Ascending aorta (tissue), 2 donors: ENCODE measurements at regions not wholly inside any gene's neighbourhood (a gene's known extent, or its start where the extent isn't known, plus 50 kb on each side); places are given as distances from the start of the nearest gene placed in this dataset.
"Not testable (repeated sequence)": the region's sequence is repeated elsewhere in the genome, so short reads cannot be mapped to it uniquely, and the experiment has no call there.

Experiments
- DNase-seq, 2 donors: peaks; one replicate each; pipeline ENCODE4 v3.0.0-alpha.2; 2019; ENCODE audit warnings: low spot score in 2 of 2
- H3K27ac ChIP-seq, 2 donors: fragments of 200-600 bp; sonication (generic); one replicate each; pipeline ENCODE4 v1.5.1; 2016 to 2017; ENCODE audit warnings: mild to moderate bottlenecking in 1 of 2
- H3K27me3 ChIP-seq: fragments of 200-600 bp; sonication (generic); one replicate; pipeline ENCODE4 v1.5.1; 2017
- H3K36me3 ChIP-seq, 2 donors: fragments of 200-600 bp; sonication (generic); one replicate each; pipeline ENCODE4 v1.5.1; 2016
- H3K4me1 ChIP-seq, 2 donors: fragments of 200-600 bp; sonication (generic); one replicate each; pipeline ENCODE4 v1.5.1; 2016 to 2017; ENCODE audit warnings: mild to moderate bottlenecking in 1 of 2
- H3K4me3 ChIP-seq, 2 donors: fragments of 200-600 bp; sonication (generic); one replicate each; pipeline ENCODE4 v1.5.1; 2016 to 2017; ENCODE audit warnings: mild to moderate bottlenecking in 1 of 2
- H3K9me3 ChIP-seq, 2 donors: fragments of 200-600 bp; sonication (generic); one replicate each; pipeline ENCODE4 v1.5.1; 2016
- intact Hi-C: fragments of 100-400 bp; cut with DNase I; formaldehyde crosslinking; loops from one replicate; pipeline ENCODE4 v1.15.1; 2023
- TF ChIP-seq, protein P1 (sequence below), 3 experiments: fragments of 200-600 bp in 2 of 3; fragments of 450-650 bp in 1 of 3; sonication (generic) in 2 of 3; IDR thresholded peaks; one replicate each; pipeline ENCODE4 v1.5.1; 2016 to 2019; ENCODE audit warnings: antibody characterized with exemption in 3 of 3, mild to moderate bottlenecking in 1 of 3, moderate library complexity in 1 of 3

GRCh38 chrX:129092757-129093156 lies 430.5 kb downstream of the SMARCA1 start:
- intact Hi-C loops, result no loop called here
- H3K36me3 ChIP-seq, result no peaks in the 10 kb centered on the region
- no peaks in the 10 kb centered on the region for H3K27me3 ChIP-seq
- H3K27ac ChIP-seq, result no peak overlapping the region
- TF ChIP-seq, protein P1, sequence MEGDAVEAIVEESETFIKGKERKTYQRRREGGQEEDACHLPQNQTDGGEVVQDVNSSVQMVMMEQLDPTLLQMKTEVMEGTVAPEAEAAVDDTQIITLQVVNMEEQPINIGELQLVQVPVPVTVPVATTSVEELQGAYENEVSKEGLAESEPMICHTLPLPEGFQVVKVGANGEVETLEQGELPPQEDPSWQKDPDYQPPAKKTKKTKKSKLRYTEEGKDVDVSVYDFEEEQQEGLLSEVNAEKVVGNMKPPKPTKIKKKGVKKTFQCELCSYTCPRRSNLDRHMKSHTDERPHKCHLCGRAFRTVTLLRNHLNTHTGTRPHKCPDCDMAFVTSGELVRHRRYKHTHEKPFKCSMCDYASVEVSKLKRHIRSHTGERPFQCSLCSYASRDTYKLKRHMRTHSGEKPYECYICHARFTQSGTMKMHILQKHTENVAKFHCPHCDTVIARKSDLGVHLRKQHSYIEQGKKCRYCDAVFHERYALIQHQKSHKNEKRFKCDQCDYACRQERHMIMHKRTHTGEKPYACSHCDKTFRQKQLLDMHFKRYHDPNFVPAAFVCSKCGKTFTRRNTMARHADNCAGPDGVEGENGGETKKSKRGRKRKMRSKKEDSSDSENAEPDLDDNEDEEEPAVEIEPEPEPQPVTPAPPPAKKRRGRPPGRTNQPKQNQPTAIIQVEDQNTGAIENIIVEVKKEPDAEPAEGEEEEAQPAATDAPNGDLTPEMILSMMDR (IDR thresholded peaks at IDR 0.05), result no peak
- H3K4me1 ChIP-seq, result no peaks in the 10 kb centered on the region
- no peak overlapping the region for H3K4me3 ChIP-seq
- DNase-seq, result no peak
- no peaks in the 10 kb centered on the region for H3K9me3 ChIP-seq

- H3K9me3 ChIP-seq, result no peaks in the 10 kb centered on the region
- H3K36me3 ChIP-seq, result no peaks in the 10 kb centered on the region
- no peak overlapping the region for H3K4me3 ChIP-seq
- H3K4me1 ChIP-seq, result no peaks in the 10 kb centered on the region
- intact Hi-C loops, result no loop called here
- TF ChIP-seq, protein P1 (IDR thresholded peaks at IDR 0.05), result no peak
- no peaks in the 10 kb centered on the region for H3K27me3 ChIP-seq
- no peak overlapping the region for H3K27ac ChIP-seq
- DNase-seq, result no peak
Observed at GRCh38 chrX:129092242-129092641, 431.0 kb downstream of the SMARCA1 start.

DNA sequence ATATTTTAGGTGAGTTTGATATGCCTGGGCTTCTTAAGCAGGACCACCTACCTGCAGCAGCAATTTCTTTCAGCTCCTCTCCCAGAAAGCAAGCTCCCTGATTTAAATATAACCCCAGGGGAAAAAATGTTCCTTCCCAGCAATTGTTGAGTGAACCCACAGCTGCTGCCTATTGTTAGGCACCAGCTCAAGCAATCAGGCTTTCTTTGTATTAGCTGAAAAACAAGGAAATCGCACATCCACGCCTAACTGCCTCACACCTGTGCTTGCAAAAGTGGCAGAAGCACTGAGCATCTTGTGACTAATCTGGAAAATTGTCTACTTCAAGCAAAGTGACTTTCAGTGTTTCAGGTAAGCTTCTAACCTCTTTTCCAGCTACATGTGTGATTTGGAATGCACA lies 432.2 kb downstream of the SMARCA1 start:
- no peak overlapping the region for H3K27ac ChIP-seq
- no peak overlapping the region for H3K4me3 ChIP-seq
- no peaks in the 10 kb centered on the region for H3K4me1 ChIP-seq
- TF ChIP-seq, protein P1 (IDR thresholded peaks at IDR 0.05), result no peak
- no peak for DNase-seq
- H3K27me3 ChIP-seq, result no peaks in the 10 kb centered on the region
- intact Hi-C loops, result no loop called here
- no peaks in the 10 kb centered on the region for H3K36me3 ChIP-seq
- H3K9me3 ChIP-seq, result no peaks in the 10 kb centered on the region

GRCh38 chrX:129086802-129087201 lies 436.5 kb downstream of the SMARCA1 start:
- Histone ChIP-seq H3K27ac (no peak overlapping the region), H3K4me3 (no peak overlapping the region), H3K4me1 (no peaks in the 10 kb centered on the region), H3K36me3 (no peaks in the 10 kb centered on the region), H3K27me3 (no peaks in the 10 kb centered on the region), H3K9me3 (peaks cover 0 to 4% of the 10 kb centered on the region in 2 donors)
- no peak for DNase-seq
- intact Hi-C loops, result no loop called here
- TF ChIP-seq, protein P1 (IDR thresholded peaks at IDR 0.05), result no peak

DNA sequence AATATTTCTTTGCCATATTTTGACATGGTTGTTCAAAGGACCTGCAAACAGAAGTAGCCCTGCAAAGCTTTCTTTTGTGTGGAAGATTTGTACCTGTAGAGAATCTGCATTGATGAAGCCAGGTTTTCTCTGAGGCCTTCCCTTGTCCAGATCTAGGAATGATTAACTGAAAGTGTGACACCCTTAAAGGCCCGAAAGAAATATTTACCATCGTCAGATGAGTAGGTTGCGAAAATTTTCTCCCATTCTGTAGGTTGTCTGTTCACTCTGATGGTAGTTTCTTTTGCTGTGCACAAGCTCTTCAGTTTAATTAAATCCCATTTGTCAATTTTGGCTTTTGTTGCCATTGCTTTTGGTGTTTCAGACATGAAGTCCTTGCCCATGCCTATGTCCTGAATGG lies 439.0 kb downstream of the SMARCA1 start:
- H3K27me3 ChIP-seq, H3K36me3 ChIP-seq, H3K9me3 ChIP-seq, H3K4me1 ChIP-seq, H3K4me3 ChIP-seq, intact Hi-C loops, H3K27ac ChIP-seq, DNase-seq: not testable (repeated sequence)

GRCh38 chrX:129077424-129078170 lies 445.7 kb downstream of the SMARCA1 start:
- no peak overlapping the region for H3K4me3 ChIP-seq
- TF ChIP-seq, protein P1 (IDR thresholded peaks at IDR 0.05), result no peak
- H3K4me1 ChIP-seq, result no peaks in the 10 kb centered on the region
- no peaks in the 10 kb centered on the region for H3K36me3 ChIP-seq
- intact Hi-C loops, result no loop called here
- H3K9me3 ChIP-seq, result peaks cover 0 to 8% of the 10 kb centered on the region in 2 donors
- no peak overlapping the region for H3K27ac ChIP-seq
- H3K27me3 ChIP-seq, result no peaks in the 10 kb centered on the region
- no peak for DNase-seq
